ENCODE measurements at regions not wholly inside any gene's neighbourhood (a gene's known extent, or its start where the extent isn't known, plus 50 kb on each side); places are given as distances from the start of the nearest gene placed in this dataset.

DNA sequence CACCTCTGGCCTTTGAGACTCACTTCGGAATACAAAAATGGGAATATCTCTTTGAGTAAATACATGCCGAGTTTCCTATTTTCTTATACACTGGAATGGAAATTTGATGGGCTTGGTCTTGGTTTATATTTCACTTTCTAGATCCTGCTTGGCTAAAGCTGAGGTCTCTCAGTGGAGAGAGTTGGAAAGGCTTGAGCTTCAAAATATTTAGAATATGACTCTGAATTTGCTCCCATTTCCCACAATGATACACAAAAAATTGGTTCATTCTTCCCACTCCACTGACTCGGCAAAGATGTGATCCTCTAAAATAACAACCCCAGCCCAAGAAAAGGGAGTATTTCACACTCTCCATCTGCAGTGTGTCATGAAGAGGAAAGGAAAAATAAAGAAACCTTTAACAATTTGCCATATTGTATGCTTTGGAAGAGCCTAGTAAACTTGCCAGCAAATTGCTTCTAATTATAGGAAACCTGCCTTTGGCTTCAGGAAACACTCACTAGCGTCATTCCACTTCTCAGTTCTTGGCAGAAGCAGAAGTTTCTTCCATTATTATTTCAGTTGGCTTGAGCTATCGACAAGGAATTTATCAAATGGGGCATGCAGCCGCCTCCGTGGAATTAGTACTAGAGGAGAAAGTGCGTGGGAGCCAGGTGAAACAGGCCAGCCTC, 302.9 kb downstream of the NSG2 start:
- no peak for ATAC-seq (replicated peaks in 1 of 2)
- Mint-ChIP-seq H3K4me1 (ENCODE audit: low read depth) (no peaks in the 10 kb centered on the region), H3K36me3 (ENCODE audit: insufficient read depth in 2 of 2) (no peaks in the 10 kb centered on the region), H3K9me3 (peaks cover 0 to 3% of the 10 kb centered on the region in 2 donors), H3K27me3 (ENCODE audit: low read depth) (no peaks in the 10 kb centered on the region), H3K4me3 (no peak overlapping the region), H3K27ac (no peak overlapping the region)
- no peak for DNase-seq

DNA sequence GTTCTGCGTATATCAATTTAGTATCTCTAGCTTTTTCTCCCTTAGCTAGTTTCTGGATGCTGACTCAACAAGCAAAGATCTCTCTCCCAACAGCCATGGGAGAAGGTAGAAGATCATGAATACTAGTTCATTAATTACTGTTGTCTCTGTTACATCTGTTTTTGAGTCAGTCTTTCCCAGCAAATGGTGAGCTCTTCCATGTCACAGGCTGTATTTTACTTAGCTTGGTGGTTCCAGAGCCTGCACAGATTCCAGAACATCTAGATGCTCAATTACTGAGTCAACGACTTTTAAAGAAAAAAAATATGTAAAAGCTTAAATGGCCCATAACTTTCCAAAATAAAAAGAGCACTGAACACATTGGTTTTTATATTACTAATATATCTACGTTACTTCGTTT, 307.2 kb downstream of the NSG2 start:
- no peaks in the 10 kb centered on the region for H3K4me1 Mint-ChIP-seq (ENCODE audit: low read depth)

DNA sequence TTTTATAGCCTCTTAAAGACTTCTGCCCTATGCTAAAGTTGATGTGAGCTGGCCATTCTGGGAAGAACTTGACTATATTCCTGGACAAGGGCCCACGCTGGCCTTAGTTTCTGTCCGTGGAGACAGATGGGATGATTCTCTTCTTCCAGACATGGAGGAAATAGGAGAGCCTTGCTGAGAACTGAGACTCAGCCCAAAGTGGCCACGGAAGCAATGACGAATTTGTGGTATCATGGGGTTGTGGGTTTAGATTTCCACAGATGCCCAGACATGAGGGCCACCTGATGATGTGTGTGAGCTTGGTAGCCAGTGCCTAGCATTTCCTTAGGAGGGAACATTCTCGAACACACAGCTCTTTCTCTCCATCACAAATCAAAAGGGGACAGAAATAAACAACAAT, 309.1 kb downstream of the NSG2 start:
- Mint-ChIP-seq H3K27me3 (ENCODE audit: low read depth) (no peaks in the 10 kb centered on the region), H3K27ac (no peak overlapping the region), H3K9me3 (peaks cover 0 to 3% of the 10 kb centered on the region in 2 donors), H3K4me3 (no peak overlapping the region), H3K4me1 (ENCODE audit: low read depth) (no peaks in the 10 kb centered on the region), H3K36me3 (ENCODE audit: insufficient read depth in 2 of 2) (no peaks in the 10 kb centered on the region)
- no peak for ATAC-seq (replicated peaks in 1 of 2)
- DNase-seq, result no peak

More for the DNA sequence above, 307.2 kb downstream of the NSG2 start:
- no peak for ATAC-seq (replicated peaks in 1 of 2)
- no peaks in the 10 kb centered on the region for H3K27me3 Mint-ChIP-seq (ENCODE audit: low read depth)
- H3K36me3 Mint-ChIP-seq (ENCODE audit: insufficient read depth in 2 of 2), result no peaks in the 10 kb centered on the region
- H3K27ac Mint-ChIP-seq, result no peak overlapping the region
- peaks cover 0 to 3% of the 10 kb centered on the region in 2 donors for H3K9me3 Mint-ChIP-seq
- no peak for DNase-seq
- no peak overlapping the region for H3K4me3 Mint-ChIP-seq

DNA sequence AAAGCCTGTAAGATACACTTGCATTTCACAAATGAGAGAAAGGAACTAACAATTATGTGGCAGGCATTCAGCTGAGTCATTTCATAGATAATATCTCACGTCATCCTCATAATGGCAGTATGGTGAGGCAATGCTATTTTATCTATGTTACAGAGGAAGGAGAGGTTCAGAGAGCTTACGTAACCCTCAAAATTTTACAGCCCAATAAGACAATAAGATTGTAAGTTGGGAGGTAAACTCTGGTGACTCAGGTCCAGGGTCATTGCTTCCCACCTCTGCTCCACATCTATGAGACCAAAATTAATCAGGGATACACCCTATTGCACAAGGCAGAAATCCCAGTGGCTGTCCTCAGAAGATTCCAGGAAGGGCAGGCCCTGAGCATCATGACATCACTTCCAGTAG, 309.7 kb downstream of the NSG2 start:
- Mint-ChIP-seq H3K27me3 (ENCODE audit: low read depth) (no peaks in the 10 kb centered on the region), H3K27ac (no peak overlapping the region), H3K36me3 (ENCODE audit: insufficient read depth in 2 of 2) (no peaks in the 10 kb centered on the region), H3K4me1 (ENCODE audit: low read depth) (no peaks in the 10 kb centered on the region), H3K4me3 (no peak overlapping the region), H3K9me3 (peaks cover 0 to 3% of the 10 kb centered on the region in 2 donors)
- ATAC-seq (replicated peaks in 1 of 2), result no peak
- DNase-seq, result no peak

DNA sequence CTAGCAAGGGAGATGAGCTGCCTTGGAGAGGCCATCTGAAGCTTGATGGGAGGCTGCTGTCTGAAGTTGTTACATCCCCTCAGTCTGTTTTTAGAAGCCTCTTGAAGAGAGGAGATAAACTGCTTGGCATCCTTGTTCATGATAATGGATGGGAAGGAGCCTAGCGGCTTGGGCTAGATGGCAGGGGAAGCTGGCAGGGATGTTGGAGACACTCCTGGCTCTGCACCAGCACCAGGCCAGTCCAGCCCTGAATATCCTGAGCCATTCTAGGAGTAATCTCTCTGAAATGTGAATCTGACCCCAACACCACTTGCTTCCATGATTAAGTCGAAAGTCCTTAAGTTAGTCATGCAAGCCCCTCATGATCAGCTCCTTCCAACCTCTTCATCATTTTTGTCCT, 310.5 kb downstream of the NSG2 start:
- H3K9me3 Mint-ChIP-seq, result peaks cover 0 to 3% of the 10 kb centered on the region in 2 donors
- no peaks in the 10 kb centered on the region for H3K4me1 Mint-ChIP-seq (ENCODE audit: low read depth)
- no peak for DNase-seq
- ATAC-seq (replicated peaks in 1 of 2), result no peak
- H3K27me3 Mint-ChIP-seq (ENCODE audit: low read depth), result no peaks in the 10 kb centered on the region
- no peak overlapping the region for H3K27ac Mint-ChIP-seq
- no peak overlapping the region for H3K4me3 Mint-ChIP-seq
- H3K36me3 Mint-ChIP-seq (ENCODE audit: insufficient read depth in 2 of 2), result no peaks in the 10 kb centered on the region

DNA sequence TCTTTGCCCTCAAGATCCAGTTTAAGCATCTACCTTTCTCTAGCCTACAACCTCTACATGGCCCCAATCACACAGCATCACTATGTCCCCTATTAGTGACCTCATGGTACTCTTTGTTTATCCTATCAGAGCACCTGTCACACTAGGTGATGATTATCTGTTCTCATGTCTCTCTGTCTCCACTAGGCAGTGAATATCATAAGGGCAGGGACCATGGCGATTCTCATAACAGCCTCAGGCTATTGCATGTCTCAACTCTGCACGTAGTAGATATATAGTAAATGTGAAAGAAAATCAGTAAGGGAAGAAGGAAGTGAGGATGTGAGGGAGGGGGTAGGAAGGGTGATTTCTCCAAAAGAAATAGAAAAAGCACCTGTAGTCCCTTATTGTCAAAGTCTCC, 311.0 kb downstream of the NSG2 start:
- no peak overlapping the region for H3K27ac Mint-ChIP-seq
- no peaks in the 10 kb centered on the region for H3K36me3 Mint-ChIP-seq (ENCODE audit: insufficient read depth in 2 of 2)
- H3K27me3 Mint-ChIP-seq (ENCODE audit: low read depth), result no peaks in the 10 kb centered on the region
- H3K4me1 Mint-ChIP-seq (ENCODE audit: low read depth), result no peaks in the 10 kb centered on the region
- no peak for DNase-seq
- no peak overlapping the region for H3K4me3 Mint-ChIP-seq
- no peak for ATAC-seq (replicated peaks in 1 of 2)
- H3K9me3 Mint-ChIP-seq, result peaks cover under 1 to 3% of the 10 kb centered on the region in 2 donors

DNA sequence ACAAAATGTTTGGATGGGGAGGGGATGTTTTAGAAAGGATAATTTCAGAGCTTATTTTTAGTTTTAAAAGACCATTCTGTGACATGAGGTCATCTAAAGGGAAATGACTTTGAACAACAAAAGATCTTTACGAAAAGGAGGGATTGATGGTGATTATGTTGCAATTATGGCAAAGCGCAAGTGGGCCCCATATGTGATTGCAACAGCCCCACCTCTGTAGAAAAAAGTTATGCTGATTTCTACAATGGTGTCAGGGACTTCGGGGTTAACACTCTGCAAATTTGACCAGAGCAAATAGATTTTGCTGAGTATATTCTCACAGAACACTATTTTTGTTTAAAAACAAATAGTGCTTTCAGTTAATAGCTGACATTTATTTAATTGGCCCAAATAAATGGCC, 312.8 kb downstream of the NSG2 start:
- Mint-ChIP-seq H3K4me1 (ENCODE audit: low read depth) (no peaks in the 10 kb centered on the region), H3K27me3 (ENCODE audit: low read depth) (no peaks in the 10 kb centered on the region), H3K27ac (no peak overlapping the region), H3K9me3 (peaks cover 10% of the 10 kb centered on the region in 2 donors), H3K36me3 (ENCODE audit: insufficient read depth in 2 of 2) (peaks cover 2 to 4% of the 10 kb centered on the region in 2 donors), H3K4me3 (no peak overlapping the region)
- ATAC-seq (replicated peaks in 1 of 2) (no peak), DNase-seq (no peak)

DNA sequence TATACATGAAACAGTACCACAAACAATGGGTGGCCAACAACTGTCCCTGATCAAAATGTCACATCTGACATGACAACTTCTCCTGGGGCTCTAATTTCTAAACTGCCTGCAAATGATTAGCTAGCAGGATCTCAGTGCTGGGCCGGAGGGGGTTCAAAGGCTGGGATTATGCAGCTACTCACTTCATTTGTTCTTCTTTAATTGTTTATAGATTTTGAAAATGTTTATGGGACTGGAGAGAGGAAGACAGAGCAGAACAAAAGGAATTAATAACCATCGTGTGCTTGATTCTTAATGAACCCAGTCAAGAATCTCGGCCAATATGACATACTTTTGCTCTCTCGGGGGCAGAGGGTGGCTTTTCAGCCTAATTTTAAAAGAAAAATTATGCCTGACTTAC, 313.6 kb downstream of the NSG2 start:
- no peak for ATAC-seq (replicated peaks in 1 of 2)

DNA sequence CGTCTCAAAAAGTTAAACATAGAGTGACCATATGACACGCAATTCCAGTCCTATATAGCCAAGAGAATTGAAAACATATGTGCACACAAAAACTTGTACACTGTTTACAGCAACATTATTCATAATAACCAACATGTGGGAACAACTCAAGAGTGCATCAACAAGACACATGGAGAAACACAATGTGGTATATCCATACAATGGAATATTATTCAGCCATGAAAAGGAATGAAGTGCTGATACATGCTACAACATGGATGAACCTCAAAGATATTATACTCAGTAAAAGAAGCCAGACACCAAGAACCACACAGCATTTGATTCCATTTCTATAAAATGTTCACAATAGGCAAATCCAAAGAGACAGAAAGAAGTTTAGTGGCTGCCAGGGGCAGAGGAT, 317.0 kb downstream of the NSG2 start:
- ATAC-seq (replicated peaks in 1 of 2), result no peak
- H3K36me3 Mint-ChIP-seq (ENCODE audit: insufficient read depth in 2 of 2), result peaks cover 4% of the 10 kb centered on the region in 2 donors
- no peaks in the 10 kb centered on the region for H3K4me1 Mint-ChIP-seq (ENCODE audit: low read depth)
- H3K9me3 Mint-ChIP-seq, result peaks cover 6 to 13% of the 10 kb centered on the region in 2 donors
- H3K27me3 Mint-ChIP-seq (ENCODE audit: low read depth), result no peaks in the 10 kb centered on the region
- H3K27ac Mint-ChIP-seq, result no peak overlapping the region
- H3K4me3 Mint-ChIP-seq, result no peak overlapping the region
- no peak for DNase-seq

More for the DNA sequence above, 313.6 kb downstream of the NSG2 start:
- Mint-ChIP-seq H3K4me1 (ENCODE audit: low read depth) (no peaks in the 10 kb centered on the region), H3K36me3 (ENCODE audit: insufficient read depth in 2 of 2) (peaks cover 4% of the 10 kb centered on the region in 2 donors), H3K27me3 (ENCODE audit: low read depth) (no peaks in the 10 kb centered on the region), H3K9me3 (peaks cover 10 to 13% of the 10 kb centered on the region in 2 donors), H3K4me3 (no peak overlapping the region), H3K27ac (no peak overlapping the region)
- no peak for DNase-seq

DNA sequence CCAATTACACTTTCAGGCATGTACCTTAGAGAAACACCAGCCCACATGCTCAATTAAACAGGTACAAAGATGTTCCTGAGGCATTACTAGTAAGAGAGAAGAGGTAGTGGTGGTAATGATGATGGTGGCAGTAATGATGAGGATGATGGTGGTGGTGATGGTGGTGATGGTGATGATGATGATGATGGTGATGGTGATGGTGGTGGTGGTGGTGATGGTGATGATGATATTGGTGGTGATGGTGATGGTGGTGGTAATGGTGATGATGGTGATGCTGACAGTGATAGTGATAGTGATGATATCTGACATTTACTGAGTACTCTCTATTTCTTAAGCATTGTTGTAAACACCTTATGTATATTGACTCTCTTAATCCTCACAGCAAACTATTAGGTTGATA, 318.4 kb downstream of the NSG2 start:
- no peak for DNase-seq
- Mint-ChIP-seq H3K4me3 (no peak overlapping the region), H3K36me3 (ENCODE audit: insufficient read depth in 2 of 2) (peaks cover 4% of the 10 kb centered on the region in 2 donors), H3K27me3 (ENCODE audit: low read depth) (no peaks in the 10 kb centered on the region), H3K4me1 (ENCODE audit: low read depth) (no peaks in the 10 kb centered on the region), H3K27ac (no peak overlapping the region), H3K9me3 (peaks cover 6 to 13% of the 10 kb centered on the region in 2 donors)
- no peak for ATAC-seq (replicated peaks in 1 of 2)

DNA sequence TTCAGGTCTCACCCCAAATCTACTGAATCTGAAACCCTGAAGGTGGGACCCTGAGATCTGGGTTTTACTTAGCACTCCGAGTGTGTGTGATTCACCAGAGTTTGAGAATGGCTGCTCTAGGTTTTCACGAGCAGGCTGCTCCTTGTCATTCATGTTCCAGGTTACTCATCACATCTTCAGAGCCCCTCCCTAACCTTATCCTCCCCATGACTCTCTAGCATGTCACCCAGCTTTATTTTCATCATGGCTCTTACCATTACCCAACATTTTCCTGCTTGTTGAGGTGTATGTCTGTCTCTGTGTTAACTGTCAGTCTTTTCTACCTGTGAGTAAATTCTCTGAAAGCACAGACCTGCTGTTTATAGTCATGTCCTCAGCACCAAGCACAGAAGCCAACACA, 319.2 kb downstream of the NSG2 start:
- Mint-ChIP-seq H3K4me3 (no peak overlapping the region), H3K27me3 (ENCODE audit: low read depth) (no peaks in the 10 kb centered on the region), H3K9me3 (peaks cover 6 to 13% of the 10 kb centered on the region in 2 donors), H3K27ac (no peak overlapping the region), H3K4me1 (ENCODE audit: low read depth) (no peaks in the 10 kb centered on the region), H3K36me3 (ENCODE audit: insufficient read depth in 2 of 2) (peaks cover 4% of the 10 kb centered on the region in 2 donors)
- DNase-seq, result no peak
- ATAC-seq (replicated peaks in 1 of 2), result no peak

DNA sequence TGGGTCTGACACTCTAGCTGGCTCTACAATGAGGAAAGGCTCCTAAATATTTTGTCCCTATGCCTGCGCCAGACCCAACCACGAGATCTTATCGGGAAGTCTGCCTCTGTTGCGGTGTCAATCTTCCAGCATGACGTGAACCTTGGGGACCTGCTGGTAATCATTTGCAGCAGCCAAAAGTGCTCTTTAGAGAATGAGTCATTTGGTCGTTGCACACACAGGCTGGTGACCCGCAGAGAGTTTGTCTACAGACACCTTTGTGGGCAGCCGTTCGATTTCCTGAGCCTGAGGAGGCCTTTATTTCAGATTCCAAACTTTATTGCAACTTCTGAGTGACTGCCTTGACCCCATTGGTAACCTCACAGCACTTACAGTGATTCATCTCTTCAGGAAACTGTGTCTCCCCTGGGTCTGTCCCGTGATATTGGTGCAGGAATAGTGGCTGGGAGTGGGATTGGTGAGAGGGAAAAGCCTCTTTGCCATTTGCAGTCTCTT, 326.1 kb downstream of the NSG2 start:
- no peaks in the 10 kb centered on the region for H3K27me3 Mint-ChIP-seq (ENCODE audit: low read depth)
- no peak overlapping the region for H3K4me3 Mint-ChIP-seq
- no peak overlapping the region for H3K27ac Mint-ChIP-seq
- DNase-seq (no peak), ATAC-seq (replicated peaks in 1 of 2) (no peak)
- H3K9me3 Mint-ChIP-seq, result no peaks in the 10 kb centered on the region
- H3K36me3 Mint-ChIP-seq (ENCODE audit: insufficient read depth in 2 of 2), result no peaks in the 10 kb centered on the region
- H3K4me1 Mint-ChIP-seq (ENCODE audit: low read depth), result no peaks in the 10 kb centered on the region

DNA sequence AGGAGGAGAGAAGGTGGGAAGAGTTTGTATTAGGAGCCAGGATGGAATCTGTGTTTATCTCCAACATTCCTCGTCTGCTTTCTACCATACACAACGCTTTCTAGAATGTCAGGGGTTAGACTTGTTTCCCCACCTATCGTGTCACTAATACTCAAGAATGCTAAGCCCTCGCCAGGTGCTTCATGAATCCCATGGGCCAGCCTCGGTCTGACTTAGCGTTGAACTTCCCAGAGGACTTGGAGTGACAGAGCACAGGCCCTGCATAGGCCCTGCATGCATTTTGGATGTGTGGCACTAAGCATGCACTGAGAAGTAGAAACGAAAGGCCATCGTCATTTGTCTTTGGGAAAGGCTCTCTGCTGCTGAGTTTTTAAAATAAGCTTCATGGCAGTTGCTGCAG, 328.7 kb downstream of the NSG2 start:
- Mint-ChIP-seq H3K27ac (no peak overlapping the region), H3K36me3 (ENCODE audit: insufficient read depth in 2 of 2) (no peaks in the 10 kb centered on the region), H3K4me1 (ENCODE audit: low read depth) (no peaks in the 10 kb centered on the region), H3K4me3 (no peak overlapping the region), H3K9me3 (no peaks in the 10 kb centered on the region), H3K27me3 (ENCODE audit: low read depth) (no peaks in the 10 kb centered on the region)
- ATAC-seq (replicated peaks in 1 of 2), result no peak
- DNase-seq, result no peak

DNA sequence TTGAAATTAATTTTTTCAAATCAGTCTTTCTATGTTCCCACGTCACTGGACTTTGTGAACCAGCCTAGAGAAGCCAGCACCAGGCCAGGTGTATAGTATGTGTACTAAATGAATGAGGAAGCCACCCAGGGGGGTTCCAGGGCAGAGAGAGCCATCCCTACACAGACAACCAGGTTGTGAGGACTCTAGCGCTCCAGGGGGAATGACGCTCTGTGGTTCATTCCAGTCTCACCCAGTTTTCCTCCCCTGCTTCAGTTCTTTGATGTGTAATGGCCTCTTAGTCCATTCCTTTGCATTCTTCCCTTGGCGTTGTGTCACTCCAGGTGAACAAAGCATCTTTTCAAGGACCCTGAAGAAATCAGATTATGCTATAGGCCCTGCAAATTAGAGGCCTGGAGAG, 330.6 kb downstream of the NSG2 start:
- H3K9me3 Mint-ChIP-seq, result no peaks in the 10 kb centered on the region
- no peak overlapping the region for H3K27ac Mint-ChIP-seq
- ATAC-seq (replicated peaks in 1 of 2), result no peak

More for the DNA sequence above, 330.6 kb downstream of the NSG2 start:
- Mint-ChIP-seq H3K27me3 (ENCODE audit: low read depth) (no peaks in the 10 kb centered on the region), H3K36me3 (ENCODE audit: insufficient read depth in 2 of 2) (no peaks in the 10 kb centered on the region), H3K4me3 (no peak overlapping the region), H3K4me1 (ENCODE audit: low read depth) (no peaks in the 10 kb centered on the region)
- DNase-seq, result no peak

Measured in activated T-cell treated with anti-CD3 and anti-CD28 coated beads, Interleukin-2, amount 50 U/mL, for 72 hours (primary cell).